SK-N-DZ (cell line): ENCODE measurements at regions not wholly inside any gene's neighbourhood (a gene's known extent, or its start where the extent isn't known, plus 50 kb on each side); places are given as distances from the start of the nearest gene placed in this dataset.
"Not testable (repeated sequence)": the region's sequence is repeated elsewhere in the genome, so short reads cannot be mapped to it uniquely, and the experiment has no call there.

Experiments
- DNase-seq: peaks from one replicate; pipeline ENCODE4 v3.0.0-alpha.2; 2015; ENCODE audit warnings: low spot score

DNA sequence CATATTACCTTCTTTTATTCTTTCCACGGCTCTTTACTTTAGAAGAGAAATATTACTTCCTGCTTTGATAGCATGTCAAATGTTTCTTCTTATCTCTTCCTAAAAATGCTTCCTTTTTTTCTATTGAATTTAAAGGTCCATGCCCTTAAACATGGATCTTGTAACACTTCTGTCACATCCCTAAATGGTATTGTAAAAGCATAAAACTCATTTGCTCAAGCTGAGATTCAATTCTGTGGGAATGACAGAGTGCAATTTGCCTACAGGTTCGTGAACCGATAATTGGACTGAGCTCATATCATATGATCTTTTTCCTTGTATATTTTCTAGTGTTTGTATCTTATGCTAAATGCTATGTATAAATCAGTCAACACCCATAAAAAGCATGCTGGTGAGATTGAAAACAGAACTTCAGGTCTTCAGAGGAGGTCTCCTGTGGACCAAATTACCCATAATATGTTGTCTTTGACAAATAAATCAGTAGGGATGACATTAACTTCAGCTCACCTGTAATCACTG is 429.3 kb downstream of the TMEM232 start:
- peak; percentile 93 for DNase-seq

DNA sequence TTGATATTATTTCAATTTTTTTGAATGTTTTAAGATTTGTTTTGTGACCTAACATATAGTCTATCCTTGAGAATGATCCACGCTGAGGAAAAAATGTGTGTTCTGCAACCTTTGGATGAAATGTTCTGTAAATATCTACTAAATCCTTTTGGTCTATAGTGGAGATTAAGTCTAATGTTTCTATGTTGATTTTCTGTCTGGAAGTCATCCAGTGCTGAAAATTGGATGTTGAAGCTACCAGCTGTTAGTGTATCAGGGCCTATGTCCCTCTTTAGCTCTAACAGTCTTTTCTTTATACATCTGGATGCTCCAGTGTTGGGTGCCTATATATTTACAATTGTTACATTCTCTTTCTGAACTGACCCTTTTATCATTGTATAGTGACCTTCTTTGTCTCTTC is 422.3 kb downstream of the TMEM232 start:
- no peak for DNase-seq

DNA sequence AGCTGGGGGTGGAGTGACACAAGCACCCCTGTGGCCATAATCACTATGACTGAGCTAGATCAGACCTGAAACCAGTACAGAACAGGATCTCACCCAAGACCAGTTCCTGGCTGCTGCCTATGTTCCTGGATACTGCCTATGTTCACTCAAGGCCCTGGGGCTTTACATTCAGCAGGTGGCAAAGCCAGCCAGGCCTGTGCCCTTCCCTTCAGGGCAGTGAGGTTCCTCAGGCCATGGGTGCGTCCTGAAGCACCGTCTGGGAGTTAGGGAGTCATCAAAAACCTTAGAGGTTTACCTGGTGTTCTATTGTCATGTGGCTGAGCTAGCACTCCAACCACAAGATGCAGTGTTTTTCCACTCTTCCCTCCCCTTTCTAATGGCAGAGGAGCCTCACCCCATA is 419.8 kb downstream of the TMEM232 start:
- no peak for DNase-seq

DNA sequence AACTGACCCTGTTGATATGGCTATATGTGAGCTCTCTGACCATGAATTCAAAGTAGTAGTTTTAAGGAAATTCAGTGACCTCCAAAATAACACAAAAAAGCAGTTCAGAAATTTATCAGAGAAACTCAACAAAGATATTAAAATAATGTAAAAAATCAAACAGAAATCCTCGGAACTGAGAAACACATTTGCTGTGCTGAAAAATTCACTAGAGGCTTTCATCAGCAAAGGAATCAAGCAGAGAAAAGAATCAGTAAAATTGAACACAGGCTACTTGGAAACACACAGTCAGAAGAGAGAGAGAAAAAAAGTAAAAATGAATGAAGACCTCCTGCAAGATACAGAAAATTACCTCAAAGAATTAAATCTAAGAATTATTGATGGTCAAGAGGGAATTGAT is 417.2 kb downstream of the TMEM232 start:
- DNase-seq = no peak

DNA sequence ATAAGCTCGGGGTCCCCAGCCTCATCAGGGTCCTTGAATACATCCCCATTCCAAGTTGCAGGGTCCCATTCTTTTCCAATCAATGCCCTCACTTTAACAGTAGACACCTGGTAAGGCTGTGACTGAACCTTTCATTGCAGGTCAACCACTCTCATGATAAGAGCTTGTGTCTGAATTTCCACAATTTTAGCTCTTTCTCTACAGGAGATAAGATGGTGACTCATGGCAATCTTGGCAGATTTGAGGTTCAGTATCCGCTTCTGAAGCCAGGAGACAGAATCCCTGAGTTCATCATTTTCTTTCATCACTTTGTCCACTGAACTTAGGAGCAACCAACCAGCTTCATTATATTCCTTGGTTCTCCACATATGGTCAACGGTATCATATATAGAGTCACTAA is 409.9 kb downstream of the TMEM232 start:
- not testable (repeated sequence) for DNase-seq

DNA sequence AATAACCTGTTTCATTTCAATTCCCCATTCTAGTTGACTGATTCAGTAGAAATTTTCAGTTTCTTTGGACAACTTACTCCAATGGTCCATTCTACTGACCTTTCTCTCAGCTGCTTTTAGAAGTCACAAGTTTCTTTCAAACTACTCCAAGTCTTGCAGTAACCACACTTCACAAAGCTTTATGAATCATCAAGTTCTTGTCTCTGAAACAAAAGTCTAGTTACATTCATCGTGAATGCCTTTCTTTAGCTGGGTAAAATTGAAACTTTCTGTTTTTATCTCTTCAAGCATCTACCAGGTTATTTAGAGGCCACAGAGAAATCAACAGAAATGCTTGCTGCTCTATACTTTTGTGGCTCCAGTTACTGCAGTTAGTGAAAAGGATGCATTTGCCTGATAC is 405.4 kb downstream of the TMEM232 start:
- no peak for DNase-seq

DNA sequence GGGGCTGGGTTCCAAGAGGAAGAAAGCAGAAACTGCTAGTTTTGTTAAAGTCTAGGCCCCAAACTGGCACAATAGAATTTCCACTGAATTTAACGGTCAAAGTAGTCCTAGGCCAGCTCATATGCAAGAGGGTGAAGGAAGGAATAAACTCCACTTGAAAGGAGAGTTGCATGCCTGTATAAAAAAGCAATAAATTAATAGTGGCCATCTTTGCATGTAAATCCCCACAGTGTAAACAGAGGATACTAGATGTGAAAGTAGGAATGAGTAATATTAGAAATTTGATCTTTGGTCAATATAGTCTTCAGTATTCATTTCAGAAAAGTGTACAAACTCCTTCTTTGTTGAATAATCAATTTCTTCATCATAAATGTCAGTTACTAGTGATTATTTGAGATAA is 403.1 kb downstream of the TMEM232 start:
- DNase-seq = no peak

DNA sequence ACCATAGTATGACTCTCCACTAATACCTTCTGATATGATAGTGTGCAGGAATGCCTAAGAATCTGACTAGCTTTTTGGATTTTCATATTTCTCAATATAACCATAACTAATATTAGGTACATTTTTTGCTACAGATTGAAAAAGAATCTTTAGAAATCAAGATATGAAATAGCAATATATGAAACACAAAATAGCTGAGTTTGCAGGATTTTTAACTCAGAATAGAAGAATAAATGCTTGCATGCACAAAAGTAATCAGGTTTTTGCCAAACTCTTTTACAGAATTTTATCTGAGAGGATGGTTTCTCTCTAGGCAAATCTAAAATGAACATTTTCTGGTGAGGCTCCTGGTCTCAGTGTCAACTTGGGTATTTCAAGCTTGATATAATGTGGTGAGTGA is 402.6 kb downstream of the TMEM232 start:
- DNase-seq = no peak

DNA sequence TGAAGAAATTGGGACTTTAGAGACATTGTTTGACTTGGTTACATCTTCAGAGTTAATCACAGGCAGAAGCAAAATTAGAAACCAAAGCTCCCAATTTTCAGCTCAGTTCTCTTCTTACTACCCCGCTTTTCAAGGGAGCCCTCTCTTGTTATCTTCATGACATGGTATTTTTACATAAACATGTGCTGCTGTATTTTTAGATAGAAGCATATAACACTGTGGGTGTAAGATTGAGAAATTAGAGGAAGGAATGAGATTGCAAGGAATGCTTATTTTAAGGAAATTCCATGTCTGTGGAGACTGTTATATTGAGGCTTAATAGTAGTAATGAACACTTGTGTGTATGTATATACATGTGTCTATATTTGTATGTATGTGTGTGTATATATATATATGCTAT is 401.6 kb downstream of the TMEM232 start:
- no peak for DNase-seq

DNA sequence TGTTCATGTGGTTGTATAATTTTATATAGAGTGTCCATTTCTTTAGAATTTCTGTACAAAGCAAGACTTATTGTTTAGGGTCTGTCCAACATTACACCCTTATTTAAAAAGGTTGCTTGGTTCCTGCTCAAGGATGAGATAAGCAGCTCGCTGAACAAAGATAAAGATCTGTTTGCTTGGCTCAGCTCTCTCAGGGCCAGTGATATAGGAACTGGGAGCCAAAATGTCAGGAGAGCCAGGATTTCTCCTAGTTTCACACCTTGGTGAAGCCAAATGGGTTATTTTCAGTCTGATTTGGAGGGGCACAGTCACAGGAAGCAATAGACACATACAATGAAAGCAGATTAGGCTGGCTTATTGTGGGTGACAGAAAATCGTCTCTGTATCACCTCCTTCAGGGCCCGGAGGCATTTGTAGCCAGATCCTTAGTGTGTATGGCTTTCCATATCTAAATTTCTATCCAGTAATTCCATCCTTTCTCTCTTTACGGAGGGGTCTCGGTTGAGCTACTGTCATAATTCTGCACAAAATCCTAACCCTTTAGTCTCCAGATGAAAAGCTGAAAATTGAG is 396.4 kb downstream of the TMEM232 start:
- DNase-seq = peak; percentile 23

DNA sequence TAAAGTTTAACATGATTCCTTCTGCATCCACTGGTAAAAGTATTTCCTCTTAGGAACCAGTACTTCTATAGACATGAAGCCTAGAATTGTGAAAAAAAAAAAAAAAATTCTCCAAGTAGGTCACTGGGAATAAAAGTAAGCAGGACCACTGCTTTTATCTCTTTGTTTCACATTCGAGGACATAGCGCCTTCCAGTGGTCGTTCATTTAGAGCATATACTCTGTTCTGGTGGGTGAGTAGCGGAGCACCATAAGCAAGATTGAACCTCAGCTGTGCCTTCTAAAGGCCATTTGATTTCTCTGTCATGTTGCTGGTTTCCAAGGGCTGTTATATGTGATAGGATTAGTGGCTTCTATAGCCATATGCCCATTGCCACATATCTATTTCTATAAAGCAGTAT is 393.1 kb downstream of the TMEM232 start:
- DNase-seq = no peak

DNA sequence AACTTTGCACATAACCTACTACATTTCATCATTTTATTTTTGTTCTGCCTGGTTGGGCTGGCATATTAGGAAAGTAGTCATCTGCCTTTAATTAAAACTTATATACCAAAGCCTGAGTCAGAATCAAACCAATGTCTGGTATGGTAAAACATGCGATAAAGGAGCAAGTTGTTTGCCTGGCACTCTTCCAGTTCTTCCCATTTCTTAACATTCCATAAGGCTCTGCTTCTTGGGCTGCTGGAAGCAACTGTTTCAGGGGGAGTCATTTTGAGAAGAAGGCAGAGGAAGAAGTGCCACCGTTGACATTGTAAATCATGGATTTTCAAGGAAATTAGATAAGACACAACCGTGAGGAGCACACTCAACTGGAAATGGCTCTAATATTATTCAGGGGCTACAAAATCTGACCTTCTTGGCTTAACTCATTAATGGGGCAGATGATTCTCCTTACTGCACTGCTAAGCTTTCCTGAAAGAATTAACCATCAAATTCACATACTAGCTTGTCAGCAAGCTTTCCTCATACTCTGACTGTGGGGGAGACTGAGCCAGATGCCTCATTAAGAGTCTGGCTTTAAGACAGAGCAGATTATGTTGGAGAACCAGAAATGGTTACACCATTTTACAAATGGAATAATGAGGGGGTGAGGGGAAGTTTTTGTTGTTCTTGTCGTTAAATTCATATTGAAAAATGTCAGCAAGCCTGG is 391.0 kb downstream of the TMEM232 start:
- DNase-seq = no peak

DNA sequence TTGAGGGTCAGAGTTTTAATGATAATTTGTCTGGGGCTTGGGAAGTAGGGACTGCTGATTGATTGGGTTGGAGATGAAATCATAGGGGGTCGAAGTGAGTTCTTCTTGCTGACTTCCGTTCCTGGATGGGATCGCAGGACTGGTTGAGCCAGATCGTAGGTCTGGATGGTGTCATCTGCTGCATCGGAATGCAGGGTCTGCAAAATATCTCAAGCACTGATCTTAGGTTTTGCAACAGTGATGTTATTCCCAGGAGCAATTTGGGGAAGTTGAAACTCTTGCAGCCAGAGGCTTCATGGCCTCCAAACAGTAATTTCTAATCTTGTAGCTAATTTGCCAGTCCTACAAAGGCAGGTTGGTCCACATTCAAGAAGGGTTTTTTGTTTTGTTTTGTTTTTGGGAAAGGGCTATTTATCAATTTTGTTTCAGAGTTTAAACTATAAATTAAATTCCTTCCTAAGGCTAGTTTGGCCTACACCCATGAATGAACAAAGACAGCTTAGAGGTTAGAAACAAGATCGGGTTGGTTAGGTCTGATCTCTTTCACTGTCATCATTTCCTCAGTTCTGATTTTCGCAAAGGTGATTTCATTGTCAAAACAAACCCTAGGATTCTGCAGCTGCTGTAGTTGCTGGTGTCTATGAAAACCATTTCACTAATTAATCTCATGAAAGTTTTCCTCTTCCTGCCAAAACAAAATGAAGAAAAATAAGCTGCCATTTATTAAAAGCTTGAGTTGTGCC is 388.0 kb downstream of the TMEM232 start:
- DNase-seq = no peak

DNA sequence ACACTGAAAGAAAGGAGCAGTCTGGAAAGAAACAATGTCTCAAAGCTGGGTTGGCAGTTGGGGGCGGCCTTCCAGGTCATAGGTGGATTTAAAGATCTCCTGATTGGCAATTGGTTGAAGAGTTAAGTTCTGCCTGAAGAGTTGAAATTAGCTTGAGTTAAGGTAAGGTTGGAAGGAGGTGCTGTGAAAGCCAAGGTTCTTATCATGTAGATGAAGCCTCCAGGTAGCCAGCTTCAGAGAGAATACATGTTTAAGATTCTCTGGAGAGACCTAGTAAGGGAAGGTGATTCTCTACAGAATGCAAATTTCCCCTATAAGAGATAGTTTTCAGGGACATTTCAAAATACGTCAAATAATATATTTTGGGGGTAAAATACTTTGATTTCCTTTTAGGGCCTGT is 387.1 kb downstream of the TMEM232 start:
- no peak for DNase-seq

DNA sequence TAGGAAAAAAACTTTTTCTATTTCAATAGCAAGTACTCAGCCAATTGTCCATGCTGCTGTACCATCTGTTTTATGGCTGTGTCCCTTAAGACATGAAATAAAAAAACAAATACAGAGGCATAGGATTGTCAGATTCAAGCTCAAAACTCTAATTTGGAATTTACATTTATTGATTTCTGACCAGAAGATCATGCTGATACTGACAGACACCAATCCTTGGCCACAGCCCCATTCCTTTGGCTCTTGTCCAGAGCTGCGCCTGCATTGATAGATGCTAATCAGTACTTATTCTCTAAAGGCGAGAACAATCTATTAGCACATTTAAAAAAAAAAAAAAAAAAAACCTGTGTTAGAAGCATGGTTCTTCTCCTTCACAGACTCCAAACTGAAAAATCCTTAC is 384.6 kb downstream of the TMEM232 start:
- DNase-seq = no peak

DNA sequence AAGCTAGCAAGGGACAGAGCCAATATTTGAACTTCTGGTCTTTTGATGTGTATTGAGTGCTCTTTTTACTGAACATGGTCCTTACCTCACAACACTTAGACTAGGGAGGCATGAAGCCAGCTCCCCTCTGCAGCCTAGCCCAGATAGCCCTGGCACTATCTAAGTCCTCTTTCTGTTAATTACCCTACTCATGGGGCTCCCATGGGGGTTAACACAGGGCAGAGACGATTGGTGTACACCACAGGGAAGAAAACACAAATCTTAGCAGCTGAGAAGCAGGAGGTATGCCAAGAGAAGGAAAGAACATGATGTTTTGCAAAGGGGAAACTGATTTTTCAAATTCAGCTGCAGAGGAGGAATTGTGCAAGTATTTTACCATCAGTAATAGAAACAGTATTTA is 383.8 kb downstream of the TMEM232 start:
- no peak for DNase-seq

DNA sequence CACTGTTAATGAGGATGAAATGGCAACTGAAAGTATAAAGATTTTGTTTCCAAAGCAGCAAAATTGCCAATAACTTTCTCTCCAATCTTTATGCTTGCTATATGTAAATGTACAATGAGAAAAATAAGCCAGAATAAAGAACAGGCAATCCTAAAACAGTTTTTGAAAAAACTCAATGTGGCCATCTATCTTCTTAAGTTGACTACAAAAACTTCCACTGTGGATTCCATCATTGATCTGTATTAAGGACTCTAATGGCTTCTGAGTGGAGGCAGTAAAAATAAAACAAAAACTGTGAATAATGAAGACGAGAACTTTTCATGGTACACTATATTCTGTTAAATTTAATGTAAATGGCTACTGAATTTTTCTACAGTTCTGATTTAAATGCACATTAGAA is 382.9 kb downstream of the TMEM232 start:
- no peak for DNase-seq

DNA sequence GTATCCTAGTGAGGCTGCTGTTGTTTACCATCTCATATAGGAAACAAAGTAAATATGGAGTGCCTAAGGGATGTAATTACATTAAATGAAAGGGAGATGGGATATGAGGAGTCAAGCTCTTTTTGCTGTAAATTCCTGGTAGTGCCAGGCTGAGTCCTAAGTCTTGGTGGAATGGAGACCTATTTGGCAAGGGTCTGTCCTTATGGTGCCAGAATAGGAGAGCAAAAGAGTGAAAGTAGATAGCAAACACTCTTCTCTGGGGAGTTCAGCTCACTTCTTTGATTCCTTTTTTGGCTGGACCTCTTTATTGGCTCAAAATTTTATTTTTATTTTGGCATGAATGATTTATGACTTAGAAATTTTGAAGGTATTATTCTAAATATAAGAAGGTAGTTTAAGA is 380.8 kb downstream of the TMEM232 start:
- no peak for DNase-seq

DNA sequence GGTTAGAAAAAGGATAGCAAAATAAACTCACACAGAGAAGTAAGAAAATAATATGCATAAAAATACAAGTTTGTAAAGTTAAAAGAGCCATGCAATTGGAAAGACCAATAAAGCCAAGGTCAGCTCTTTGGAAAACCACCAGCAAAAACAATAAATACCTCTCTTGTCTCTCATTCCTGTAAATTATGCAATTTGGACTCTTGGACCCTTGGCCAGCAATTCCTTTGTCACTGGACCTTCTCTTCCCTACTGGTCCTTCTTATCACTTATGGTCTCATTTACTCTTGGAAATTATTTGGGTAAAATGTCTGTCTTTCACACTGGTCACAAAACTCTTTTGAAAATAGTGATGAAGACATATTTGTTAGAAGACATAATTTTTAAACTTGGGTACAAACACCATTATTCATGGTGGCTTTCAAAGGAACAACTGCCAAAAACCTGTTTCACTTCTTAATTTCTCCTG is 379.5 kb downstream of the TMEM232 start:
- DNase-seq = no peak

DNA sequence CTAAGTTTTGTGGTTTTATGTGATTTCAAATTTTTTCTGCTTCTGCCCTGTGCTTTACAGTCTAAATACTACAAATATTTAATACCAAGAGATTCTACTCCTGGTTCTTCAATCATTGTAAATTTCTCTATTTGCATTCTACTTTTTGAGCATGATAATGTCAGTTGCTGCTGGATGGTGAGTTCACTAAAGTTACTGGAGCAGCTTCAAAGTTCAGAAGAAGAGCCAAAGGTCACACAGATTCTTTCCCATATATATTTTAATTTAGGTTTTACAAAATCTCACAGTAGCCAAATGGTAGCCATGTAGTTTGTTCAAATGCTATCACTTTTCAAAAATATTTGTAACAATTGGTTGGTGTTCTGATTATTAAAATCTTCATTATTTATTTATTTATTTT is 378.7 kb downstream of the TMEM232 start:
- no peak for DNase-seq

DNA sequence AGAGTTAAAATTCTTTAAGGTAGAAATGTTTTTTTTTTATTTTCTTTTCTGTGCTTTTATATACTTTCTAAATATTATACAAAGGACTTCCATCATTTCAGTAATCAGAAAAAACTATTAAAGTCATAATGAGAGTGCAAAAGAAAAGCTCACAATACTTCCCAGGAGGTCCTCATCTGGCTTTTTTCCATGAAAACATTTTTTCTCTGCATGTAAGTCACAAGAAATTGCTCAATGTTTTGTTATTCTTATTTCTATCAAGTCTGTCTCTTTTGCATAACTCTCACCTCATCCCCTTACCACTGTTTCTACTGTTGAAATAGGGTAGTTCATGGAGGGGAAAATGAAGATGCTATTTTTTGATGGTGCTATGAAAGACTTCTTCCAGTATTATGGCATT is 375.0 kb downstream of the TMEM232 start:
- DNase-seq = no peak

DNA sequence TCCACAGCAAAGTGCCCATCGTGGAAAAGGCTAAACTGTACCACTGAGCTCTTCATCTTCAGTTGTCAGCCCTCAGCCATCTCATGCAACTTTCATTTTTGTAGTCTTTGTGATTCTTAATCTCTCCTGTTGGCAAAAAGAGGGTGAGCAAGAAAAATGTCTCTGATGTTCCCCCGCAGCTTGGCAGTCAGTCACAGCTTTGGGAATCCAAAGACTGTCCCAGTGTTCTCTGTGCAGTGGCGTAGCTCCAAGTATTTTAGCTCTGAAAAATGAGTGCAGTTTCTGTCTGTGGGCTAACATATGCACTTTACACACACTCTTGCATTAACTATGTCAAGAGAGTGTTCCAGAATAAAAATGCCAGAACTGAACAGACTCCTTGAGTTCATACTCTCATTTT is 372.2 kb downstream of the TMEM232 start:
- DNase-seq = no peak
